Motor neuron (in vitro differentiated cells): ENCODE measurements at regions not wholly inside any gene's neighbourhood (a gene's known extent, or its start where the extent isn't known, plus 50 kb on each side); places are given as distances from the start of the nearest gene placed in this dataset.

Experiments
- ATAC-seq, 8 experiments: fragments of 200-7000 bp; cut with Tn5 transposase; replicated peaks in 6 of 8; 2 replicates each; pipeline ENCODE4 v1.8.0; 2021; ENCODE audit warnings: mild to moderate bottlenecking in 8 of 8, moderate library complexity in 8 of 8
- H3K27ac ChIP-seq, 2 donors: fragments of 250-450 bp; sonication (Bioruptor Pico); 2 replicates each; pipeline ENCODE4 v1.9.0; 2021; ENCODE audit warnings: antibody characterized with exemption in 2 of 2, mild to moderate bottlenecking in 2 of 2, moderate library complexity in 1 of 2
- H3K4me1 ChIP-seq, 2 donors: fragments of 250-450 bp; sonication (Bioruptor Pico); replicated peaks in 1 of 2; 2 replicates each; pipeline ENCODE4 v1.6.1; 2021; ENCODE audit warnings: antibody characterized with exemption in 2 of 2, mild to moderate bottlenecking in 2 of 2, moderate library complexity in 1 of 2
- H3K4me3 ChIP-seq, 5 donors: fragments of 250-450 bp; sonication (Bioruptor Pico); 2 replicates each; pipeline ENCODE4 v1.9.0; 2021; ENCODE audit warnings: antibody characterized with exemption in 5 of 5, mild to moderate bottlenecking in 5 of 5, moderate library complexity in 4 of 5
- WGBS, 10 experiments: fragments of 450-650 bp; shearing (Covaris generic); methylation state at CpG; one replicate each; pipeline ENCODE4 v1.0.0; 2022; 5-methylcytosine and 5-hydroxymethylcytosine counted together
- in situ Hi-C, 9 experiments: fragments of 400-800 bp; cut with MboI; loops; one replicate each; pipeline ENCODE4 v1.15.0; 2021; ENCODE audit warnings: low sequenced_read_pairs in 9 of 9, low pct_unique_long_range_greater_than_20kb in 2 of 9; ENCODE audit not compliant: unreplicated experiment in 9 of 9

DNA sequence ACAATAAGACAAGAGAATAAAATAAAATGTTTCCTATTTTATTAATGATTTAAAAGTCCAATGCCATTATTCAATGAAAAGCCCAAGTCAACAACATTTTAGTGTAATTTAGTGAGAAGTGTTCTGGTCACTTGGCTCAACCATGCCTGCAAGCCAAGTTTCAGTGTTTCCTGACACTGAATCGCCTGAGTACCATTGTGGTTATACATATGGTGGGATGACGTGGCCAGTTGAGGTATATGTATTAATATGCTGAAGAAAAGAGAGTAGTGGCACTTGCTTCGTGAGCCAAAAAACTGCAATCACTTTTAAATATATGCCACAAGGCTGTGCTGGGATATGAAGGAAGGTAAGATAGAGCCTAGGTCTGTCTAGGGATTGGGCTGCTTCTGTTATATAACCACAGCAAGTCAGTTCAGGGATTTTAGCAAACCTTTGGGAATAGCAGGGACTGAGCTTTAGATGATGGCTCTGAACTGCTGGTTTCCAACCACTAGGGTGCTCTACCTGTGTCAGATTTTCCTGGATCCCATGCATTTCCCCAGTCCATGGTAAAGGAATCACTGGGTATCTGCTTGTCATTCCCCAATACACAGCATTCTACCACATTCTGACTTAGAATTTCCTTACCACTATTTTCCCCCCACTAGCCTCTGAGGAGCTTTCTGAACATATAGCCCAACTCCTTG lies 214.0 kb upstream of the PRPS1L1 start:
- 25 to 86% (median 51%) methylated on average over 1 to 3 of the region's 3 CpGs; no CpG with 5 or more reads in 5 of the 10 experiments for WGBS, 10 experiments
- in situ Hi-C loops: no loop called here
- H3K4me3 ChIP-seq: no peak overlapping the region
- no peaks in the 10 kb centered on the region for H3K4me1 ChIP-seq
- ATAC-seq: no peak
- H3K27ac ChIP-seq: no peak overlapping the region

DNA sequence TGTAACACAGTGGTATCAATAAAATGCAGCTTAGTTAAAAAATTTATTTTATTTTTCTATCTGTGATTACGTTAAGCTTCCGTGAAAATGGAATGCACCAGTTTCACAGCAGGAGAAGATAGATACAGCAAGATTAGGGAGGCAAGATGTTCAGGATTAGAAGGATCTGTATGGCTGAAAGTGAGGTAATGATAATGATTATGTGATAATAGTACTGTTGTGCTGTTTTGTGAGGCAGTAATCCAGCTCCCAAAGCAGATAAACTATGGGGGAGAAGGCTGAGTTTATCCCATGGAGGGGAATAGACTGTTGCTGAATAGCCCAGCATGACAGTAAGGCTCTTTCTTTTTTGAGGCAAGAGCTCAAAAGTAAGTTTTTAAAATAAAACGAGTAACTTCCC lies 216.1 kb upstream of the PRPS1L1 start:
- Histone ChIP-seq H3K4me3 (no peak overlapping the region), H3K27ac (no peak overlapping the region), H3K4me1 (no peaks in the 10 kb centered on the region)
- ATAC-seq: no peak
- in situ Hi-C loops: no loop called here
- 47 to 100% (median 79%) methylated on average over 1 to 3 of the region's 3 CpGs for WGBS, 10 experiments

DNA sequence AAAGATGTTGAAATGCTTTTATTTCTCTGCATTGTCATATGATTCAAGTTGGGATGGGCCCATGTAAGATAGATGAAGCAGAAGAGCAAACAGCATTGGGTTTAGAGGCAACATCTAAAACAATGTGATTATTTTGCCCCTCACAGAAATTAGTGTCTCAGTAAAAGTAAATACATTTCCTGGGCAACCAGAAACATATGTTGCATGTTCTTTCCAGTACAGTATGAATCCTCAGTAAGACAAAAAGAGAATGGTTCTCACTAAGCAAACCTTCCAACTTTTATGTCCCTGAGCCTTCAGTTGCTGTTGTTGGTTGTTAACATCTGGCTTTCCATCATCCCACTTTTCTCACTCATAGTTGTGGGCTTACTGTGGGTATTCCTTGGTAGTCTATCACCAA lies 222.5 kb upstream of the PRPS1L1 start:
- Histone ChIP-seq H3K27ac (no peak overlapping the region), H3K4me1 (no peaks in the 10 kb centered on the region), H3K4me3 (no peak overlapping the region)
- no peak for ATAC-seq
- in situ Hi-C loops: no loop called here

DNA sequence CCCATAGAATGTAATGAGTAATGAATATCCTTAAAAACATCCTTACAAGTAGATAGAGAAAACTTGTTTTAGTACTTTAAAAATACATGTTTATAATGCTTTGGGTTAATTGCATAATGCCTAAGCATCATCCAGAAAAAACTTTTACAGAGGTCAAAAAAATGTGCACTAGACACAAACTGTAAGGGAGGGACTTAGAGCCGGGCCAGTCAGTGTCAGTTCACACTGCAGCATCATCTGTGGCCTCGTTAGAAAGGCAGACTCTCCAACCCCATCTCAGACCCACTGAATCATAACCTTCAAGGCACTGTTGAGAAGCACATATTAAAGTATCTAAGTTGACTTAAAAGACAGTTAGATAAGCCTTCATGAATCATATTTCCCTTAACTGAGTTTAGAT lies 230.1 kb upstream of the PRPS1L1 start:
- in situ Hi-C loops: no loop called here
- WGBS, 10 experiments: 6 to 83% (median 55%) methylated on average over 1 to 2 of the region's 2 CpGs
- peak in 3 of 8 experiments; percentile 53 to 58 (median 56) for ATAC-seq
- Histone ChIP-seq H3K27ac (no peak overlapping the region), H3K4me3 (no peak overlapping the region), H3K4me1 (no peaks in the 10 kb centered on the region)

DNA sequence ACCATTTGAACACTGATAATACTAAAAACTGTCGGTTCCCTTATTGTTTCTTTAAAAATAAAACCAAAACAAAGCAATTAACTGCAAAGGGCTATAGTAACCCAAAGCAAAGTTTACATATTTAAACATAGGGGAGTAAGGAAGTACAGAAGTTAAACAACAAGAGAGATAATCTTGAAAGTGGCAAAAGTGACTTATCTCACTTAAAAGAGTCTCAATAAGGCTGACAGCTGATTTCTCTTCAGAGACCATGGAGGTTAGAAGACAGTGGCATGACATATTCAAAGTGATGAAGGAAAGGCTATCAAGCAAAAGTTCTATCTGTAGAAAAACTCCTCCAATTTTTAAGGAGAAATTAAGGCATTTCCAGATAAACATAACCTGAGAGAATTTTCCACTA lies 233.5 kb upstream of the HDAC9 start:
- WGBS, 10 experiments: 0 to 100% (median 42%) methylated on average over 1 of the region's 1 CpG; no CpG with 5 or more reads in 2 of the 10 experiments
- no peak for ATAC-seq
- in situ Hi-C loops: no loop called here

DNA sequence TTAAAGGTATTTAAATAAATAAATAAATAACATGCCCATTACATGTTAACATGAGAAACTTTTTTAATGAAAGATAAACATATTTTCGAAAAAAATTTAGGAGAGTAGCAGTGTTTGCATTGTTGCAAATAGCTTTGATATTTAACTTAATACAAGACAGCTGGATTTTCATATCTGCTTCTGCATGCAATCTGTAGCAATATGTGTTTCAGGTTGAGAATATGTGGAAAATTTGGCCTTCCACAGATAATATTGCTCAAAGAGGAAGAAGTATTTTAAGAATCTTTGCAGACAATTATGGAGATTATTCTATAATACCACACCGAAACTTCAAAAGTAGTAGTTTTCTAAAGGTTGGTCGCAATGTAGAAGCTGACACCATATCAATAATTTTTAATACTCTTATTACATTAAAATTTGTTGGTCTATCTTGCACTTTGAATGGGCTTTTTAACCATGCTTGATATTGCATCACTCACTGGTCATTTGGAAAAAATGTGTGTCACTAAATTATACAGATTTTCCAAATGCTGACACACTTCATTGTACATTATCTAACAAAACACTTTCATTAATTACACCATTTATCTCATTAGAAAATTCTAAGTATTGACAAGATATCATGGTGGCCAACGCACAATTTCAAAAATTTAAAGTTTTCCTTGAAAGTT lies 229.8 kb upstream of the HDAC9 start:
- ATAC-seq: no peak

More for the DNA sequence above, 233.5 kb upstream of the HDAC9 start:
- Histone ChIP-seq H3K4me3 (no peak overlapping the region), H3K4me1 (no peaks in the 10 kb centered on the region), H3K27ac (no peak overlapping the region)

DNA sequence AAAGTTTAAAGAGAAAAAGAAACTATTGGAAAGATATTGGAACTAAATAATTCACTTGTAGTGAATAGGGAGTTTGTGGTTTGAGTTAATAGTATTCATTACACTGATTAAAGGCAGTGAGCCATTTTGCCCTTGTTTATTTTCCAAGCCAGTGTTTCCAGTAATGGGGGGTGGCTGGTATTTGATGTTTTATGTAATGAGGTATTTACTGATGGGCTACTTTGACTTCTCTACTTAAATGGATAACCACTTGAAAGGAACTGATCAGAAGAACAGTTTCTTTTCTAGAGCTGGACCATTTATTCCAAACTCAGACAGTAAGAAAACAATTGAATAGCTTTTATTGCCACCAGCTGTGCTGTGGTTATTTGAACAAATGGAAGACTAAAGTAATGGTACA lies 227.0 kb upstream of the HDAC9 start:
- no peaks in the 10 kb centered on the region for H3K4me1 ChIP-seq
- no peak for ATAC-seq
- in situ Hi-C loops: no loop called here

More for the DNA sequence above, 229.8 kb upstream of the HDAC9 start:
- 41 to 95% (median 87%) methylated on average over 3 to 4 of the region's 4 CpGs for WGBS, 10 experiments
- Histone ChIP-seq H3K27ac (no peak overlapping the region), H3K4me3 (no peak overlapping the region), H3K4me1 (no peaks in the 10 kb centered on the region)
- in situ Hi-C loops: no loop called here

DNA sequence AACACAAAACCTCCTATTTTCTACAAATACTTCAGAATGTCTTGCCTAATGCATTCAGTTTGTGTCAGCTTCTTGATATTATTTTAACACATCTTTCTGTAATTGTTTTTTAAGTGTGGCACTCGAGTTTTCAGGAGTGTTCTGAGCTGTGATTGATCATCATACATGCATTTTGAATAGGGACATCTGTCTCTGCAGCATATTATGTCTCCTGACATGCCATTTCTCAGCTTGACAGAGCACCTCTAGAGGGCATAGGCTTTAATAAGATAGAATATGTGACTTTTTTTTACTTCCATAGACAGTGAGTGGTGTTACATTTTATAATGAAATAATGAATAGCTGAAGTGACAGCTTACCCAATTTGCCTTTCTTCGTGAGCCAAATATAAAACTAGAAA lies 219.2 kb upstream of the HDAC9 start:
- peaks cover 0 to 2% of the 10 kb centered on the region in 2 donors for H3K4me1 ChIP-seq
- WGBS, 10 experiments: 18 to 100% (median 45%) methylated on average over 1 to 2 of the region's 2 CpGs
- in situ Hi-C loops: no loop called here
- ATAC-seq: peak in 3 of 8 experiments; percentile 21 to 82 (median 75)
- H3K4me3 ChIP-seq: no peak overlapping the region
- no peak overlapping the region for H3K27ac ChIP-seq

More for the DNA sequence above, 227.0 kb upstream of the HDAC9 start:
- no peak overlapping the region for H3K4me3 ChIP-seq
- no peak overlapping the region for H3K27ac ChIP-seq

DNA sequence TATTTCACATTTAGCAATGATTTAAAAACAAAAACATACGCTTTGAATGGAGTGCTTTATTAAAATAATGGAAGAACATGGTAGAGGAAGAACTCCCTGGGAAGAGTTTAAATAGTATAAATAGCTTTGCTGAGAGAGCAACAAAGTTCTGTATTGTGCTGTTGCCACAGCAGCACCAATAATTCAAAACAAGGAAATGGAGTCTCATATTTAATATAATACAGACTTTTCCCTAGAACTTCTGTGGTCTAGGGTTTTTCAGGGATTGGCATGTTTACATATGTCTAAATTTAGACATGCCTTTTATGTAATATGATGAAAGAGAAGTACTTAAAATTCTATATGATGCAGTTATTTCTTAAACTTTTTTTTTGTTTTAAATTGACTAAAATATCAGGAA lies 217.2 kb upstream of the HDAC9 start:
- peak in 2 of 8 experiments; percentile 42 to 73 for ATAC-seq
- 0 to 100% (median 100%) methylated on average over 1 of the region's 1 CpG; no CpG with 5 or more reads in 1 of the 10 experiments for WGBS, 10 experiments
- in situ Hi-C loops: no loop called here

DNA sequence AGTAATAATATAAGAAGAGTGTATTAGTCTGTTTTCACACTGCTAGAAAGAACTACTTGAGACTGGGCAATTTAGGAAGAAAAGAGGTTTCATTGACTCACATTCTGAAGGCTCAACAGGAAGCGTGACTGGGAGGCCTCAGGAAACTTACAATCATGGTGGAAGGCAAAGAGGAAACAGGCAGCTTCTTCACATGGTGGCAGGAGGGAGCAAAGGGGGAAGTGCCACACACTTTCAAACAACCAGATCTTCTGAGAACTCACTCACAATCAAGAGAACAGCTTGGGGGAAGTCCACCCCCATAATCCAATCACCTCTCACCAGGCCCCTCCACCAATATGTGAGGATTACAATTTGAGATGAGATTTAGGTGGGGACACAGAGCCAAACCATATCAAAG lies 212.5 kb upstream of the HDAC9 start:
- ATAC-seq: no peak
- in situ Hi-C loops: no loop called here
- 0 to 20% (median 0%) methylated on average over 1 of the region's 1 CpG; no CpG with 5 or more reads in 5 of the 10 experiments for WGBS, 10 experiments
- no peak overlapping the region for H3K27ac ChIP-seq
- H3K4me1 ChIP-seq: no peaks in the 10 kb centered on the region
- no peak overlapping the region for H3K4me3 ChIP-seq

More for the DNA sequence above, 217.2 kb upstream of the HDAC9 start:
- no peak overlapping the region for H3K4me3 ChIP-seq
- H3K4me1 ChIP-seq: peaks cover 0 to 2% of the 10 kb centered on the region in 2 donors
- no peak overlapping the region for H3K27ac ChIP-seq

DNA sequence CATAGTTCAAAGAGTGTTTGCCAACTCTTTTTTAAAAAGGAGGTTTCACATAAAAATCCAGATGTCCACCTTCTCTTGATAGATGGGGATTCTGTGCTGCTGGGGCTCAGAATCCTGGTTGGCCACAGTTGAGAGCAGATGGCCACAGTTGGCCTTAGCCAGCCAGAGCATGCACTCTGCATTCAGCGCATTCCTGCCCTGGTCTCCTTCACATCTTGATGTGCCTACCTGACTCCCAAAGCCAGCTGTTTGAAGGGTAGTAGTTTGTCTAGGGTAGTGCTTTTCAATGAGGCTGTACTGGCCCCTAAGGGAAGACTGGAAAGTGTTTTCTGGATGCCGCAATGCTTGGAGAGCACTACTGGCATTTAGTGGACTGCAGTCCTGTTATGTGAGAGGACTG lies 208.1 kb upstream of the HDAC9 start:
- in situ Hi-C loops: no loop called here
- Histone ChIP-seq H3K4me1 (no peaks in the 10 kb centered on the region), H3K27ac (no peak overlapping the region), H3K4me3 (no peak overlapping the region)
- ATAC-seq: no peak
- WGBS, 10 experiments: 80 to 100% (median 100%) methylated on average over 1 to 2 of the region's 2 CpGs; no CpG with 5 or more reads in 3 of the 10 experiments

DNA sequence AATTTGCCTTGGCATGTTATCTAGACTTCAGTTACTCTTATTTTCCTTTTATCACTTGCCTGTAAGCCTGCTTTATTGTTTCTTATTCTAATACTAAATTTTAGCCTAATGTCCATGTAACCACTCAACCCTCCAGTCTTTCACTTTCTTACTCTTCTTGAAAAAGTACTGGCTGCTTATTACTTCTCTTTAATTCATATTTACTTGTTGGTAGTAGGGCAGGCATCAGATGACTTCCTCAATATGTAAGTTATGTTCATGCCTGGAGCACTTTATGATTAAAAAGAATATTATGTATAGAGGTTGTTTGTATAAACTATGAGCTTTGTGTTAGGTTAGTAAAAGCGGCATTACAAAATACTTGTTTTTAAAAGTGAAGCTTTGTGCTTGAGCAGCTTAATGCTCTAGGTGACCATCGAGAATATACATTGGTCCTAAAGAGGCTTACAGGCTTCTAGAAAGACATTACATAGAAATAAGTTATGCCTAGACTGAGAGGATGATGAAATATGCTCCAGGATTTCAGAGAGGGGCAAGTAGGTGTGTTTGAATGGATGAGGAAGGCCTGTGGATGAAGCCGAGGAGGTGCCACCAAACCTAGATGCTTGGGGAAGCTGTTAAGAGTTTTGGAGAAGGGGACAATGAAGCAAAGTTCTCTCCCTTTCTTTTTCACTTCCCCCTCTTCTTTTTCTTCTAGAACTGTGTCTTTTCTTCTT lies 207.1 kb upstream of the HDAC9 start:
- Histone ChIP-seq H3K4me3 (no peak overlapping the region), H3K27ac (no peak overlapping the region), H3K4me1 (no peaks in the 10 kb centered on the region)
- peak in 1 of 8 experiments; percentile 42 for ATAC-seq
- 42 to 93% (median 81%) methylated on average over 1 to 3 of the region's 3 CpGs; no CpG with 5 or more reads in 2 of the 10 experiments for WGBS, 10 experiments
- in situ Hi-C loops: no loop called here

DNA sequence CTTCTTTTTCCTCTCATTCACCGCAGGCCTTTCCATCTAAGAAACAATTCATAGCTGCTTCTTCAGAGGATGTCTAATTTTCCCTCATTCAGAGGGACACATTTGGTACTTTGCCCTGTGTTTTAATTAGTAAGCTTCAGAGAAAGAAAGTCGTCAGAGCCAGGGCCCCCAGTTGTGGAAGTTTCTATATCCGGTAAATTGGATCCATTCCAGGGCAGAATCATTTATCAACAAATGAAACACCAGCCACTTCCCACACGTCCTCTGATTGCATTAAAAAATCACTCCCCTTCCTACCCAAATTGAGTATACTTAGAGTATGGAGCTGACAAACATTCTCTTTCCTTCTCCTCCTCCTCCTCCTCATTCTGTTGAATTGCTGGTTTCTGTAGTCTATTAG lies 205.8 kb upstream of the HDAC9 start:
- WGBS, 10 experiments: 22 to 89% (median 62%) methylated on average over 2 to 4 of the region's 4 CpGs; no CpG with 5 or more reads in 1 of the 10 experiments
- Histone ChIP-seq H3K4me1 (no peaks in the 10 kb centered on the region), H3K27ac (no peak overlapping the region), H3K4me3 (no peak overlapping the region)
- in situ Hi-C loops: no loop called here
- ATAC-seq: peak in 1 of 8 experiments; percentile 34
